ENCODE measurements at regions not wholly inside any gene's neighbourhood (a gene's known extent, or its start where the extent isn't known, plus 50 kb on each side); places are given as distances from the start of the nearest gene placed in this dataset.
"Not testable (repeated sequence)": the region's sequence is repeated elsewhere in the genome, so short reads cannot be mapped to it uniquely, and the experiment has no call there.

DNA sequence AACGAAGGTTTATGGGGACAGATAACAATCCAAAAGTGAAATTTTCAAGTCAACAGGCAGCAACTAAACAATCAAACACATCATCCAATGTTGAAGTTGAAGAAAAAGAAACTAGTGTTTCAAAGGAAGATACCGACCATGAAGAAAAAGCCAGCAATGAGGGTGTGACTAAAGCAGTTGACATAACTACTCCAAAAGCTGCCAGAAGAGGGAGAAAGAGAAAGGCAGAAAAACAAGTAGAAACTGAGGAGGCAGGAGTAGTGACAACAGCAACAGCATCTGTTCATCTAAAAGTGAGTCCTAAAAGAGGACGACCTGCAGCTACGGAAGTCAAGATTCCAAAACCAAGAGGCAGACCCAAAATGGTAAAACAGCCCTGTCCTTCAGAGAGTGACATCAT lies 145.1 kb upstream of the FREM1 start:
- TF ChIP-seq, protein P1, sequence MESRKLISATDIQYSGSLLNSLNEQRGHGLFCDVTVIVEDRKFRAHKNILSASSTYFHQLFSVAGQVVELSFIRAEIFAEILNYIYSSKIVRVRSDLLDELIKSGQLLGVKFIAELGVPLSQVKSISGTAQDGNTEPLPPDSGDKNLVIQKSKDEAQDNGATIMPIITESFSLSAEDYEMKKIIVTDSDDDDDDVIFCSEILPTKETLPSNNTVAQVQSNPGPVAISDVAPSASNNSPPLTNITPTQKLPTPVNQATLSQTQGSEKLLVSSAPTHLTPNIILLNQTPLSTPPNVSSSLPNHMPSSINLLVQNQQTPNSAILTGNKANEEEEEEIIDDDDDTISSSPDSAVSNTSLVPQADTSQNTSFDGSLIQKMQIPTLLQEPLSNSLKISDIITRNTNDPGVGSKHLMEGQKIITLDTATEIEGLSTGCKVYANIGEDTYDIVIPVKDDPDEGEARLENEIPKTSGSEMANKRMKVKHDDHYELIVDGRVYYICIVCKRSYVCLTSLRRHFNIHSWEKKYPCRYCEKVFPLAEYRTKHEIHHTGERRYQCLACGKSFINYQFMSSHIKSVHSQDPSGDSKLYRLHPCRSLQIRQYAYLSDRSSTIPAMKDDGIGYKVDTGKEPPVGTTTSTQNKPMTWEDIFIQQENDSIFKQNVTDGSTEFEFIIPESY (IDR thresholded peaks at IDR 0.05; ENCODE audit: borderline replicate concordance, low read depth), result not testable (repeated sequence)
- not testable (repeated sequence) for TF ChIP-seq TEAD4 (IDR thresholded peaks at IDR 0.05; ENCODE audit: borderline replicate concordance, insufficient read depth); POLR2AphosphoS5 (IDR thresholded peaks at IDR 0.05; ENCODE audit: low read depth, low read length)
- TF ChIP-seq, protein P2, sequence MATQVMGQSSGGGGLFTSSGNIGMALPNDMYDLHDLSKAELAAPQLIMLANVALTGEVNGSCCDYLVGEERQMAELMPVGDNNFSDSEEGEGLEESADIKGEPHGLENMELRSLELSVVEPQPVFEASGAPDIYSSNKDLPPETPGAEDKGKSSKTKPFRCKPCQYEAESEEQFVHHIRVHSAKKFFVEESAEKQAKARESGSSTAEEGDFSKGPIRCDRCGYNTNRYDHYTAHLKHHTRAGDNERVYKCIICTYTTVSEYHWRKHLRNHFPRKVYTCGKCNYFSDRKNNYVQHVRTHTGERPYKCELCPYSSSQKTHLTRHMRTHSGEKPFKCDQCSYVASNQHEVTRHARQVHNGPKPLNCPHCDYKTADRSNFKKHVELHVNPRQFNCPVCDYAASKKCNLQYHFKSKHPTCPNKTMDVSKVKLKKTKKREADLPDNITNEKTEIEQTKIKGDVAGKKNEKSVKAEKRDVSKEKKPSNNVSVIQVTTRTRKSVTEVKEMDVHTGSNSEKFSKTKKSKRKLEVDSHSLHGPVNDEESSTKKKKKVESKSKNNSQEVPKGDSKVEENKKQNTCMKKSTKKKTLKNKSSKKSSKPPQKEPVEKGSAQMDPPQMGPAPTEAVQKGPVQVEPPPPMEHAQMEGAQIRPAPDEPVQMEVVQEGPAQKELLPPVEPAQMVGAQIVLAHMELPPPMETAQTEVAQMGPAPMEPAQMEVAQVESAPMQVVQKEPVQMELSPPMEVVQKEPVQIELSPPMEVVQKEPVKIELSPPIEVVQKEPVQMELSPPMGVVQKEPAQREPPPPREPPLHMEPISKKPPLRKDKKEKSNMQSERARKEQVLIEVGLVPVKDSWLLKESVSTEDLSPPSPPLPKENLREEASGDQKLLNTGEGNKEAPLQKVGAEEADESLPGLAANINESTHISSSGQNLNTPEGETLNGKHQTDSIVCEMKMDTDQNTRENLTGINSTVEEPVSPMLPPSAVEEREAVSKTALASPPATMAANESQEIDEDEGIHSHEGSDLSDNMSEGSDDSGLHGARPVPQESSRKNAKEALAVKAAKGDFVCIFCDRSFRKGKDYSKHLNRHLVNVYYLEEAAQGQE (IDR thresholded peaks at IDR 0.05; ENCODE audit: low read depth, low read length), result not testable (repeated sequence)
- TF ChIP-seq, protein P3, sequence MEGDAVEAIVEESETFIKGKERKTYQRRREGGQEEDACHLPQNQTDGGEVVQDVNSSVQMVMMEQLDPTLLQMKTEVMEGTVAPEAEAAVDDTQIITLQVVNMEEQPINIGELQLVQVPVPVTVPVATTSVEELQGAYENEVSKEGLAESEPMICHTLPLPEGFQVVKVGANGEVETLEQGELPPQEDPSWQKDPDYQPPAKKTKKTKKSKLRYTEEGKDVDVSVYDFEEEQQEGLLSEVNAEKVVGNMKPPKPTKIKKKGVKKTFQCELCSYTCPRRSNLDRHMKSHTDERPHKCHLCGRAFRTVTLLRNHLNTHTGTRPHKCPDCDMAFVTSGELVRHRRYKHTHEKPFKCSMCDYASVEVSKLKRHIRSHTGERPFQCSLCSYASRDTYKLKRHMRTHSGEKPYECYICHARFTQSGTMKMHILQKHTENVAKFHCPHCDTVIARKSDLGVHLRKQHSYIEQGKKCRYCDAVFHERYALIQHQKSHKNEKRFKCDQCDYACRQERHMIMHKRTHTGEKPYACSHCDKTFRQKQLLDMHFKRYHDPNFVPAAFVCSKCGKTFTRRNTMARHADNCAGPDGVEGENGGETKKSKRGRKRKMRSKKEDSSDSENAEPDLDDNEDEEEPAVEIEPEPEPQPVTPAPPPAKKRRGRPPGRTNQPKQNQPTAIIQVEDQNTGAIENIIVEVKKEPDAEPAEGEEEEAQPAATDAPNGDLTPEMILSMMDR (IDR thresholded peaks at IDR 0.05), result not testable (repeated sequence)
- TF ChIP-seq, protein P4, sequence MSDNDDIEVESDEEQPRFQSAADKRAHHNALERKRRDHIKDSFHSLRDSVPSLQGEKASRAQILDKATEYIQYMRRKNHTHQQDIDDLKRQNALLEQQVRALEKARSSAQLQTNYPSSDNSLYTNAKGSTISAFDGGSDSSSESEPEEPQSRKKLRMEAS (IDR thresholded peaks at IDR 0.05; ENCODE audit: low read depth), result not testable (repeated sequence)

Measured in SK-N-SH (cell line).